HFF-Myc (cell line): ENCODE measurements at regions not wholly inside any gene's neighbourhood (a gene's known extent, or its start where the extent isn't known, plus 50 kb on each side); places are given as distances from the start of the nearest gene placed in this dataset.

ENCODE experiments used
- DNase-seq: peaks from one replicate; pipeline ENCODE4 v3.0.0-alpha.2; 2011; ENCODE audit warnings: low read depth; ENCODE audit errors: extremely low read depth
- H3K4me3 ChIP-seq: replicated peaks from 2 replicates; pipeline ENCODE4 v1.5.1; 2011; ENCODE audit warnings: low read depth, mild to moderate bottlenecking, control low read depth, low read length
- CTCF ChIP-seq: IDR thresholded peaks from 2 replicates; pipeline ENCODE4 v1.5.1; 2012; ENCODE audit warnings: mild to moderate bottlenecking, low read depth, low read length, control low read depth; ENCODE audit errors: missing control alignments

DNA sequence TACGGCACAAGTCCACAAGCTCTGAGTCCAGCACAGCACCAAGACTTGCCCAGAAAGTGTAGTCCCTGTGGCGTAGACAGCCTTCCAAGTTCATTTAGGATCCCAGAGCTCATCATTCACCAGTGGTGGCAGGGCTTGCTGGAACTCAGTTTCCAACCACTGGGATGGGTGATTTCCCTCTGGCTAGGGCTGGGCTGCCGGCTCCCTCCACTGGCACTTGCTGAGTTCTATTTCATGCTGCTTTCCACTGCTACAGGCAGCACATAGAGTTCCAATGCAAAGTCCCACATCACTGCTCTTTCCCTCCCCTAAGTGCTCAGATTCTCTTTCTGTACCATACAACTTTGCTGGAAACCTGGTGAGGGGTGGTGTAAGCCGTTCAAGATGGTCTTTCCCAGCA lies 510.3 kb upstream of the TMPRSS15 start:
- DNase-seq = no peak
- TF ChIP-seq CTCF = no peak
- no peak overlapping the region for H3K4me3 ChIP-seq

DNA sequence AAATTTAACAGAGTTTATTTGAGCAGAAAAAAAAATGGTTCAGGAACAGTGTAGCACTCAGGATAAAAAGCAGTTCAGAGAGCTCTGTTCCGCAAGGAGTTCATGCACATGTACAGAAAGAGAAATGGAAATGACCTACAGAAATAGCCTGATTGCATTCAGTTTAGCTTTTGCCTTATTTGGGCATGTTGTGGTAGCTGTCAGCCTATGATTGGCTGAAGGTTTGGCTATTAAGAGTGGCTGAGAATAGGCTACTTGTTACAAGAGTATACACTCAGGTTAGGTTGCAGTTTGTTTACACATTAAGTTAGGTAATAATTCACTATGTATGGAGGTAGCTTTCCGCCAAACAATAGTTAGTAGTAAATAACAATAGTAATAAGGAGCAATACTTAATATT lies 511.0 kb upstream of the TMPRSS15 start:
- H3K4me3 ChIP-seq = no peak overlapping the region
- DNase-seq = no peak
- TF ChIP-seq CTCF = no peak

- TF ChIP-seq CTCF = no peak
- no peak for DNase-seq
- H3K4me3 ChIP-seq = no peak overlapping the region
These were observed 514.0 kb upstream of the TMPRSS15 start for GRCh38 chr21:18917622-18918021.

DNA sequence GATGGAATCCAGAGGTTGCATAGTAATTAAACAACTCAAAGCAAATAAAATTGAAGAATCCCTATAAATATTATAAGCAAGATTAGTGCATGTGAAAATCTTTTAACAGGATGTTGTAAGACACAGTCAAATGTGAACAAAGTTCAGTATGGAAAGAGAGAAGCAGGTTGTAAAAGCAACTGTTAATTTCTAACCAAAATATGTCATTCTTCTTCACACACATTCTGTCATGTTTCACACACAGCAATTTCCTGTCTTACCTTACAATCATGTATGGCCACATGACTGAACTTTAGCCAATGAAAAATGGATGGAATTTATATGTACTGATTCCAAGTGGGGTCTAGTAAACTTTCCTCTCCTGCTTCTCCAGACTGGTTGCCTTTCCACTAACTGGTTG lies 527.7 kb upstream of the TMPRSS15 start:
- TF ChIP-seq CTCF = no peak

DNA sequence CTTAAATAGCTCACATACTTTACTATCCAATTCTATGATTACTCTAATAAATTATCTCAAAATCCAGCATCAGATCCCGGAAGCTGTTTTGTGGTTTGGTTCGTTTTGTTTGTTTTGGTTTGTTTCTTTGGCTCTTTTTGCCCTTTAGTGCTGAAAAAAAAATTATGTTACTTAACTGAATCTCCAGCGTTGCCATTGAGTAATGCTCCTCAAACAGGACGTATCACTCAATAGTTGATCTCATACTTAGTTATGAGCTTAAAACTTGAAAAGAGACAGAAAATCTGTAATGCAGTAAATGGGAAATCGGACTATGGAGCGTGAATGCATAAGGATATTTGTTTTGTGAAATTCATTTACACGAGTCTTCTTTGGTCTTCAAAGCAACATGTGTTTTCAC lies 533.8 kb upstream of the TMPRSS15 start:
- no peak for DNase-seq
- no peak for TF ChIP-seq CTCF
- H3K4me3 ChIP-seq = no peak overlapping the region

More for the DNA sequence above, 527.7 kb upstream of the TMPRSS15 start:
- H3K4me3 ChIP-seq = no peak overlapping the region
- no peak for DNase-seq

DNA sequence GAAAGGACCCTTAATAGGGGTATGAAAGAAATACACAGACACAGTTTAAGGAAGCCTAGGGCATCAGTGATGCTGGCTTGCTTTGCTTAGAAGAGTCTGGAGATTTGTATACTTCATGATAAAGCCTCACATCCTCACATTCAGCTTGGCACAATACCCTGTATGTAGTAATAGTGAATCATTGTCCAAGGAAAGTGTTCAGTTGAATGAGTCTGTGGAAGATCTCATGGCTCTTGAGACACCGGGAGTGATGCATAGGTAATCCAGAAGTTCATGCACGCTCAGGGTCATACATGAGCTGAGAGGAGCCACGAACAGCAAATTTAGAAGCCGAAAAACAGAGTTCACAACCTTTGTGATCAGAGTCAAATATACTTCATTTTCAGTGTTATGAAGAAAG lies 537.2 kb upstream of the TMPRSS15 start:
- no peak for TF ChIP-seq CTCF
- H3K4me3 ChIP-seq = no peak overlapping the region
- DNase-seq = no peak

- TF ChIP-seq CTCF = no peak
- no peak overlapping the region for H3K4me3 ChIP-seq
- DNase-seq = no peak
These were observed 546.6 kb upstream of the TMPRSS15 start for GRCh38 chr21:18950045-18950740.
